ENCODE measurements at regions not wholly inside any gene's neighbourhood (a gene's known extent, or its start where the extent isn't known, plus 50 kb on each side); places are given as distances from the start of the nearest gene placed in this dataset.

- Histone ChIP-seq H3K9me3 (no peaks in the 10 kb centered on the region), H3K4me1 (replicated peaks) (no peaks in the 10 kb centered on the region), H3K27me3 (replicated peaks; ENCODE audit: insufficient read depth) (no peaks in the 10 kb centered on the region), H3K27ac (no peak overlapping the region), H3K36me3 (no peaks in the 10 kb centered on the region), H3K4me3 (no peak overlapping the region)
- DNase-seq (ENCODE audit: low spot score), result no peak
- WGBS, result 72% methylated on average over 2 of the region's 2 CpGs
- TF ChIP-seq CTCF (IDR thresholded peaks at IDR 0.05) (no peak), POLR2A (IDR thresholded peaks at IDR 0.05) (no peak), POLR2AphosphoS5 (IDR thresholded peaks at IDR 0.05) (no peak)
- intact Hi-C loops (cut with DNase I), result no loop called here
Measured at GRCh38 chr2:117607202-117607601, 207.3 kb upstream of the DDX18 start.

GRCh38 chr2:117613101-117613500 lies 201.4 kb upstream of the DDX18 start:
- Histone ChIP-seq H3K4me3 (no peak overlapping the region), H3K9me3 (no peaks in the 10 kb centered on the region), H3K27ac (no peak overlapping the region), H3K27me3 (replicated peaks; ENCODE audit: insufficient read depth) (no peaks in the 10 kb centered on the region), H3K36me3 (no peaks in the 10 kb centered on the region), H3K4me1 (replicated peaks) (no peaks in the 10 kb centered on the region)
- intact Hi-C loops (cut with DNase I), result no loop called here
- no peak for TF ChIP-seq POLR2AphosphoS5 (IDR thresholded peaks at IDR 0.05)
- no peak for TF ChIP-seq POLR2A (IDR thresholded peaks at IDR 0.05)
- TF ChIP-seq CTCF (IDR thresholded peaks at IDR 0.05), result no peak
- WGBS, result 93% methylated on average over 5 of the region's 5 CpGs
- no peak for DNase-seq (ENCODE audit: low spot score)

GRCh38 chr2:117614296-117614695 lies 200.2 kb upstream of the DDX18 start:
- intact Hi-C loops (cut with DNase I), result no loop called here

GRCh38 chr2:117614823-117615534 lies 199.5 kb upstream of the DDX18 start:
- WGBS, result 52% methylated on average over 1 of the region's 1 CpG
- Histone ChIP-seq H3K9me3 (no peaks in the 10 kb centered on the region), H3K27ac (no peak overlapping the region), H3K27me3 (replicated peaks; ENCODE audit: insufficient read depth) (no peaks in the 10 kb centered on the region), H3K36me3 (no peaks in the 10 kb centered on the region), H3K4me3 (no peak overlapping the region), H3K4me1 (replicated peaks) (no peaks in the 10 kb centered on the region)
- no peak for TF ChIP-seq CTCF (IDR thresholded peaks at IDR 0.05)
- no peak for TF ChIP-seq POLR2A (IDR thresholded peaks at IDR 0.05)
- TF ChIP-seq POLR2AphosphoS5 (IDR thresholded peaks at IDR 0.05), result no peak
- intact Hi-C loops (cut with DNase I), result no loop called here
- DNase-seq (ENCODE audit: low spot score), result no peak

More at GRCh38 chr2:117614296-117614695, 200.2 kb upstream of the DDX18 start:
- WGBS, result 94% methylated on average over 5 of the region's 5 CpGs
- H3K4me3 ChIP-seq, result no peak overlapping the region
- no peaks in the 10 kb centered on the region for H3K36me3 ChIP-seq
- no peak overlapping the region for H3K27ac ChIP-seq
- no peaks in the 10 kb centered on the region for H3K9me3 ChIP-seq
- no peak for DNase-seq (ENCODE audit: low spot score)
- H3K27me3 ChIP-seq (replicated peaks; ENCODE audit: insufficient read depth), result no peaks in the 10 kb centered on the region
- no peaks in the 10 kb centered on the region for H3K4me1 ChIP-seq (replicated peaks)
- TF ChIP-seq POLR2A (IDR thresholded peaks at IDR 0.05) (no peak), POLR2AphosphoS5 (IDR thresholded peaks at IDR 0.05) (no peak), CTCF (IDR thresholded peaks at IDR 0.05) (no peak)

- H3K4me1 ChIP-seq (replicated peaks), result no peaks in the 10 kb centered on the region
- H3K4me3 ChIP-seq, result no peak overlapping the region
- H3K27ac ChIP-seq, result no peak overlapping the region
- H3K27me3 ChIP-seq (replicated peaks; ENCODE audit: insufficient read depth), result no peaks in the 10 kb centered on the region
- H3K36me3 ChIP-seq, result no peaks in the 10 kb centered on the region
- intact Hi-C loops (cut with DNase I), result no loop called here
- 95% methylated on average over 2 of the region's 2 CpGs for WGBS
- DNase-seq (ENCODE audit: low spot score), result no peak
- no peak for TF ChIP-seq POLR2A (IDR thresholded peaks at IDR 0.05)
- no peak for TF ChIP-seq POLR2AphosphoS5 (IDR thresholded peaks at IDR 0.05)
- no peak for TF ChIP-seq CTCF (IDR thresholded peaks at IDR 0.05)
- no peaks in the 10 kb centered on the region for H3K9me3 ChIP-seq
Measured at GRCh38 chr2:117618607-117619006, 195.9 kb upstream of the DDX18 start.
